ENCODE measurements at regions not wholly inside any gene's neighbourhood (a gene's known extent, or its start where the extent isn't known, plus 50 kb on each side); places are given as distances from the start of the nearest gene placed in this dataset.

DNA sequence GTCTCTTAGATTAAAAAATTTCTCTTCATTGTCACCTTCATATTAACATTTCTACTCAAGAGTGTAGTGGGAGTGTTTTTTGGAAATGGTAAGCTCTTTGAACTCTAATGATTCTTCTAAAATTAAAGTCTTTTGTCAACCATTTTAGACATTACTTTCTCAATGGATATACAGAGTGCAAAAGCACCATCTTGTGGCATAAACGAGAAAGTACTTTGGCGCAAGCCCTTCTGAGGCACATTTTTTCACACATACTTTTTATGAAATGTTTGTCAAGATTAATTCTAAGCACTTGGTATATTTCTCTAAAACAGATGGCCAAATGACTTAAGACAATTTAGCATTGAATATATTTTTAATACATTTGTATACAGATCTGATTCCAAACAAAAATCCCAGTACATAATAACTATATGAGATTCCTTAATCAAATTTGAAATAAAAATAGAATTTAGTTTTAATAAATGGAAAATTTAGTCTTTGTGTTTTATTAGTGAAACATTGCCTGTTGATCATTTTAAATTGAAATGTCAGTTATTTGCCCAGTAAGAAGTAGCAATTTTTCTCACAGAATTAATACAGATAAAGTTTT lies 63.3 kb upstream of the GALNT5 start:
- DNase-seq: peak; percentile 55

DNA sequence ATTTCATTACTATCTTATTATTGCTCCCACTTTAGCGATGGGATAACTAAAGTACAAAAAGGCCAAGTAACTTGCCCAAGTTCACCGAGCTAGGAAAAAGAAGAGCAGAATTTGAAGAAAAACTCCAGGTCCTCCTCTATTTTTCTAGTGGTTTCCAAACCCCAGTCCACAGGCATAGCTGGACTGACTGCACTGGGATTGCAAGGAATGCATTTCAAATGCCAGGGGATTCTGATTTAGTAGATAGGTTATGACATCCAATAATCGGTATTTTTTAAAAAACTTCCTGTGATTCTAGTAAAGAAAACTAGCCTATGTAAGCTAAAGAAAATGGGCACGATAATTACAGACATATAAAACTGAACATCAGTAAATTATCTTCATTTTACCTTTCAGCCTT lies 62.7 kb upstream of the GALNT5 start:
- DNase-seq: no peak

DNA sequence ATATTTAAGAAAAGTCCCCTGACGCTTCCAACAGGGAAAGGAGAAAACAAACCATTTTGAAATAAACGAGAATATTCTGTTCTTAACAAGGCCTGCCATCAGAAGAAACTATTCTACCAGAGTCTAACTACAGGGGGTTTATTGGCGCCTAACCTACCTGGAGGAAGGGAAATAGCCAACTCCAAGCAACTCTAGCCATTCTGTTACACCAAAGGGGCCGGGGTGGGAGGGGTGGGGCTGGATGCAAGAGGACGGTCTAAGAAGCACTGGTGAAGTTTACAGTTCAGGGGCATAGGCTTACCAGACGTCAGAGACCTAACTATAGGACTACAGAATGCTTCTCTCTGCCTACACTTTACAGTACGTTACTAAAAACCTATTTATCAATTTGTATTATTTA lies 60.5 kb upstream of the GALNT5 start:
- no peak for DNase-seq

DNA sequence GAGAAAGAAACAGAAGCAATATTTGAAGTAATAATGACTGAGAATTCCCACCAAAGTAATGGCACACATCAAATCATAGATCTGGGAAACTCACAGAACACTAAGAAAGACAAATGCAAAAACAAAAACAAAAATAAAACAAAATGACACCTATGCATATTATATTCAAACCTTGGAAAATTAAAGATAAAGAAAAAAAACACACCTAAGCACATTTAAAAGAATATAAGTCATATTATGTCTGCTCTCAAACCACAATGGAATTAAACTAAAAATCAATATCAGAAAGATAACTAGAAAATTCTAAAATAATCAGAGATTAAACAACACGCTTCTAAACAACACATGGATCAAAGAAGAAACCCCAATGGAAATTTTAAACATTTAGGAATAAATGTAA lies 59.7 kb upstream of the GALNT5 start:
- no peak for DNase-seq

DNA sequence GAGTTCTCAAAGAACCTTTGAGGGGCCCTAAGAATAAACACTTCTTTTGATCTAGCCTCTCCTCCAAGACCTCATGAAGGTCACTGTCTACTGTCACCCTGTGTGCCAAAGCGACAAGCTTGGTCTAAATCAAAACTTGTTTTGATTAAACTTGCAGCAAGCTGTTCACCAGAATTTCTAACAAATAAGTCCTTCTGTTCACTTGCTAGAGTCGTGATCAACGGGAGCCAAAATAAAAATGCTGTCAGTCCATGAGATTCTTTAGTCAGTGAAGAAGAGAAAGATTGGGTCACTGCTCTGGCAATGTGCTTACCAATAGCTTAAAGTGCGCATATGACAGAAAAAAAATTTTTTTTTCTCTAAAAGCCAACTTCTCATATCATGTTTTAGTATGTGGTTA lies 53.9 kb upstream of the GALNT5 start:
- no peak for DNase-seq

DNA sequence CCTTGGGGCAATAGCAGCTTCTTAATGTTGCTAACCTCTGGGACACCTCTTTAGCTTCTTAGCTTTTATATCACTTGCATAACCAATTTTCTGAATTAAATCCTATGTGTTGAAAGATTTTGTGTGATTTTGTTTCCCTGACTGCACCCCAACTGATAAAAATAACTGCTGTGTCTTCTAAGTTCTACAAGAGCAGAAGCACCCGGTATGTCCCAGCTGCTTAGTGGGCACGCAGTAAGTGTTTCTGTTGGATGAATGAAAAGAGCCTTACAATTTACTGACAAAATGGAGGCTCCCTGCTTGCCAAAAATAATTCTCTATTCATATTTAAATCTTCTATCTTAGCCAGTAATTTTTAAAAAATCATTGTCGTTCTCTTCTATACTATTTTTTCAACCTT lies 53.1 kb upstream of the GALNT5 start:
- no peak for DNase-seq

DNA sequence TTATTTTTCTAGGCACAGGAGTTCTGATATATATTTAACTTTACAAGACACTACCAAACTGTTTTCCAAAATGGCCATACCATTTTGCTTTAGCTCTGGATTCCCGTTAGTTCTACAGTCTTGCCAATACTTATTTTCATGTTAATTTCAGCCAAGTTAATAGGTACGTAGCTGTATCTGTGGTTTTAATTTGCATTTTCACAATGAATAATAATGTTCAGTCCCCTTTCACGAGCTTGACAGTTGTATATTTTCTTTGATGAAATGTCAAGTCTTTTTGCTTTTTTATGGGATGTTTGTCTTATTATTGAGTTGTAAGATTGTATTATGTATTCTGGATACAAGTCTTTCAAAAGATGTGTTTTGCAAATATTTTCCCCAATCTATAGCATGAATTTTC lies 50.6 kb upstream of the GALNT5 start:
- DNase-seq: no peak
